ENCODE measurements at regions not wholly inside any gene's neighbourhood (a gene's known extent, or its start where the extent isn't known, plus 50 kb on each side); places are given as distances from the start of the nearest gene placed in this dataset.

- DNase-seq (ENCODE audit: low read depth) = no peak
- TF ChIP-seq CTCF (conservative IDR thresholded peaks at IDR 0.05; ENCODE audit: low read depth, low read length) = no peak
- H3K4me3 ChIP-seq (ENCODE audit: low read depth, low read length) = no peak overlapping the region
Observed at GRCh38 chr18:22499421-22499820, 81.7 kb upstream of the CTAGE1 start.

DNA sequence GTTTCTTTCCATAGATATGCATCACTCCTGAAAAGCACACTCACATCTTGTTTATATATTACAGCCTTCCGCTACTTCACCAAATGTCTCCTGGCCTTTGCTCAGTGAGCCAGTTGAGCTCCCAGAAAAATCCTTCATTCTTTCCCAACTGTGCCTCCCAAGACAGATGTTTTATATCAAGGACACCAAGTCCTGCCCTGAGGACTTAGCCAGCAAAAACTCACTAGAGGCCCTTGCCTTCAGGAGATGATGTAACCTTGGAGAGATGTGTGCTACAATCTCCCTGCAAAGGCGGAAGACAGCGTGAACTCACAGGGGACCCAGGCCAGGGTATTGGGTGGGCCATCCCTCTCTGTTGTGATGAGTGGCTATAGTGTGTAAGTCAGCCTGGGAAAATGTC, 86.1 kb upstream of the CTAGE1 start:
- no peak overlapping the region for H3K4me3 ChIP-seq (ENCODE audit: low read depth, low read length)
- TF ChIP-seq CTCF (conservative IDR thresholded peaks at IDR 0.05; ENCODE audit: low read depth, low read length) = no peak
- peak; percentile 61 for DNase-seq (ENCODE audit: low read depth)

GRCh38 chr18:22504251-22505030, 86.7 kb upstream of the CTAGE1 start:
- TF ChIP-seq CTCF (conservative IDR thresholded peaks at IDR 0.05; ENCODE audit: low read depth, low read length) = no peak
- DNase-seq (ENCODE audit: low read depth) = no peak
- H3K4me3 ChIP-seq (ENCODE audit: low read depth, low read length) = no peak overlapping the region

- no peak for TF ChIP-seq CTCF (conservative IDR thresholded peaks at IDR 0.05; ENCODE audit: low read depth, low read length)
- H3K4me3 ChIP-seq (ENCODE audit: low read depth, low read length) = no peak overlapping the region
- no peak for DNase-seq (ENCODE audit: low read depth)
Observed at GRCh38 chr18:22505141-22505591, 87.5 kb upstream of the CTAGE1 start.

DNA sequence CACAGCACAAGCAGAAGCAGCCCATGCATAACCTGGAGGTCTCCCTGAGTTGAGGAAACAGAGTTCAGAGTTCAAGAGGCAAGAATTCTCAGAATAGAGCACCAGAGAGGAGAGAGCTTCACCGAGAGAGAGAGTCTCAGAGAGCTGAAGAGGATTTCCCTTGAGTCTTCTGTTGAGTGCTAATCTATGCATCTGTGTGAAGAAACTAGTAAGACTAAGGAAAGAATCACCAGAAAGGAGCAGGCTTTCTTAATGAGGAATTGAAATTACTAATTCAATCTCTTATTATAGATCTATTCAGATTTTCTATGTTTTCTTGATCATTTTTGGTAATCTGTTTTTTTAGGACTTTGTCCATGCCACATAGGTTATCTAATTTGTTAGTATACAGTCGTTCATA, 89.3 kb upstream of the CTAGE1 start:
- no peak for DNase-seq (ENCODE audit: low read depth)
- H3K4me3 ChIP-seq (ENCODE audit: low read depth, low read length) = no peak overlapping the region
- no peak for TF ChIP-seq CTCF (conservative IDR thresholded peaks at IDR 0.05; ENCODE audit: low read depth, low read length)

DNA sequence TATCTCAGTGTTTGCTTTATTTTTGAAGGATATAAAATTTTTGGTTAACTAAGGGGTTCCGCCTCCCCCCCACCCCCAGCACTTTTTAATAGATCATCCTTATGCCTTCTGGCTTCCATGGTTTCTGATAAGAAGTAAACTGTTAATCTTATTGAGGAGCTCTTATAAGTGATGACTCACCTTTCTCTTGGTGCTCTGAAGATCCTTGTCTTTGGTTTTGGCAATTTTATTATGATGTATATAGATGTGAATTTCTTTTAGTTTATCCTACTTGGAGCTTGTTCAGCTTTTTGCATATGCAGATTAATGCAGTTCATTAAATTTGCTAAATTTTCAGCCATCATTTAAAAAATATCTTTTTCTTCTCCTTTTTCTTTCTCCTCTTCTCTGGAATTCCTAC, 91.7 kb upstream of the CTAGE1 start:
- no peak for DNase-seq (ENCODE audit: low read depth)
- no peak overlapping the region for H3K4me3 ChIP-seq (ENCODE audit: low read depth, low read length)
- no peak for TF ChIP-seq CTCF (conservative IDR thresholded peaks at IDR 0.05; ENCODE audit: low read depth, low read length)

GRCh38 chr18:22510697-22511096, 93.0 kb upstream of the CTAGE1 start:
- H3K4me3 ChIP-seq (ENCODE audit: low read depth, low read length) = no peak overlapping the region
- TF ChIP-seq CTCF (conservative IDR thresholded peaks at IDR 0.05; ENCODE audit: low read depth, low read length) = no peak
- no peak for DNase-seq (ENCODE audit: low read depth)
